HG03175 (cell line): ENCODE measurements at regions not wholly inside any gene's neighbourhood (a gene's known extent, or its start where the extent isn't known, plus 50 kb on each side); places are given as distances from the start of the nearest gene placed in this dataset.

Experiments used
- ATAC-seq: cut with Tn5 transposase; IDR thresholded peaks from one replicate; pipeline ENCODE4 v1.9.1; 2021; ENCODE audit warnings: mild to moderate bottlenecking, moderate library complexity; ENCODE audit not compliant: unreplicated experiment

GRCh38 chr20:10951216-10951615 lies 277.4 kb upstream of the JAG1 start:
- no peak for ATAC-seq

GRCh38 chr20:10951904-10952303 lies 278.1 kb upstream of the JAG1 start:
- no peak for ATAC-seq

- ATAC-seq = no peak
These were observed 279.6 kb upstream of the JAG1 start for GRCh38 chr20:10953437-10953836.

GRCh38 chr20:10954137-10954840 lies 280.5 kb upstream of the JAG1 start:
- ATAC-seq = no peak

- no peak for ATAC-seq
These were observed 281.2 kb upstream of the JAG1 start for GRCh38 chr20:10954908-10955580.

GRCh38 chr20:10958279-10958678 lies 284.5 kb upstream of the JAG1 start:
- no peak for ATAC-seq

- no peak for ATAC-seq
These were observed 286.6 kb upstream of the JAG1 start for GRCh38 chr20:10960416-10960815.

GRCh38 chr20:10961651-10962288 lies 288.0 kb upstream of the JAG1 start:
- no peak for ATAC-seq

- ATAC-seq = no peak
These were observed 289.1 kb upstream of the JAG1 start for GRCh38 chr20:10962937-10963336.

GRCh38 chr20:10963717-10964266 lies 290.0 kb upstream of the JAG1 start:
- ATAC-seq = no peak

GRCh38 chr20:10965936-10966470 lies 292.2 kb upstream of the JAG1 start:
- no peak for ATAC-seq

GRCh38 chr20:10970109-10970508 lies 296.3 kb upstream of the JAG1 start:
- ATAC-seq = no peak

GRCh38 chr20:10971096-10971495 lies 297.3 kb upstream of the JAG1 start:
- no peak for ATAC-seq

GRCh38 chr20:10972219-10972860 lies 298.5 kb upstream of the JAG1 start:
- ATAC-seq = no peak

- no peak for ATAC-seq
These were observed 302.3 kb upstream of the JAG1 start for GRCh38 chr20:10976051-10976450.

- no peak for ATAC-seq
These were observed 304.4 kb upstream of the JAG1 start for GRCh38 chr20:10978019-10978702.

GRCh38 chr20:10978713-10979112 lies 304.9 kb upstream of the JAG1 start:
- ATAC-seq = no peak

- no peak for ATAC-seq
These were observed 308.9 kb upstream of the JAG1 start for GRCh38 chr20:10982692-10983091.

GRCh38 chr20:10984294-10984693 lies 310.5 kb upstream of the JAG1 start:
- no peak for ATAC-seq

- ATAC-seq = no peak
These were observed 311.1 kb upstream of the JAG1 start for GRCh38 chr20:10984913-10985312.

- ATAC-seq = no peak
These were observed 311.7 kb upstream of the JAG1 start for GRCh38 chr20:10985536-10985935.
